ENCODE measurements at regions not wholly inside any gene's neighbourhood (a gene's known extent, or its start where the extent isn't known, plus 50 kb on each side); places are given as distances from the start of the nearest gene placed in this dataset.

GRCh38 chr16:87185308-87185707 is 131.9 kb downstream of the C16orf95 start:
- intact Hi-C loops (cut with DNase I) = no loop called here
- no peak for TF ChIP-seq CTCF (IDR thresholded peaks at IDR 0.05)
- H3K4me1 ChIP-seq = no peaks in the 10 kb centered on the region
- H3K36me3 ChIP-seq = no peaks in the 10 kb centered on the region
- H3K4me3 ChIP-seq = no peak overlapping the region
- H3K27ac ChIP-seq = no peak overlapping the region
- ATAC-seq (no peak), DNase-seq (no peak)
- no peaks in the 10 kb centered on the region for H3K27me3 ChIP-seq (ENCODE audit: low read depth)
- H3K9me3 ChIP-seq = peaks cover 12% of the 10 kb centered on the region

GRCh38 chr16:87185983-87186382 is 131.2 kb downstream of the C16orf95 start:
- peaks cover 18% of the 10 kb centered on the region for H3K9me3 ChIP-seq
- H3K4me1 ChIP-seq = no peaks in the 10 kb centered on the region
- no peak overlapping the region for H3K27ac ChIP-seq
- TF ChIP-seq CTCF (IDR thresholded peaks at IDR 0.05) = no peak
- H3K36me3 ChIP-seq = no peaks in the 10 kb centered on the region
- no peaks in the 10 kb centered on the region for H3K27me3 ChIP-seq (ENCODE audit: low read depth)
- H3K4me3 ChIP-seq = no peak overlapping the region
- no peak for ATAC-seq
- no peak for DNase-seq
- intact Hi-C loops (cut with DNase I) = no loop called here

- DNase-seq = no peak
Measured at GRCh38 chr16:87186446-87186845, 130.7 kb downstream of the C16orf95 start.

GRCh38 chr16:87186876-87187533 is 130.2 kb downstream of the C16orf95 start:
- DNase-seq = no peak
- intact Hi-C loops (cut with DNase I) = no loop called here
- Histone ChIP-seq H3K27ac (no peak overlapping the region), H3K36me3 (no peaks in the 10 kb centered on the region), H3K9me3 (peaks cover 18% of the 10 kb centered on the region), H3K4me3 (no peak overlapping the region), H3K27me3 (ENCODE audit: low read depth) (no peaks in the 10 kb centered on the region), H3K4me1 (no peaks in the 10 kb centered on the region)
- no peak for TF ChIP-seq CTCF (IDR thresholded peaks at IDR 0.05)
- ATAC-seq = no peak

More at GRCh38 chr16:87186446-87186845, 130.7 kb downstream of the C16orf95 start:
- Histone ChIP-seq H3K27me3 (ENCODE audit: low read depth) (no peaks in the 10 kb centered on the region), H3K27ac (no peak overlapping the region), H3K9me3 (peaks cover 18% of the 10 kb centered on the region), H3K4me3 (no peak overlapping the region), H3K36me3 (no peaks in the 10 kb centered on the region), H3K4me1 (no peaks in the 10 kb centered on the region)
- intact Hi-C loops (cut with DNase I) = no loop called here
- no peak for ATAC-seq
- TF ChIP-seq CTCF (IDR thresholded peaks at IDR 0.05) = no peak

GRCh38 chr16:87188104-87188503 is 129.1 kb downstream of the C16orf95 start:
- Histone ChIP-seq H3K36me3 (no peaks in the 10 kb centered on the region), H3K9me3 (peaks cover 18% of the 10 kb centered on the region), H3K27me3 (ENCODE audit: low read depth) (no peaks in the 10 kb centered on the region), H3K4me1 (no peaks in the 10 kb centered on the region), H3K4me3 (no peak overlapping the region), H3K27ac (no peak overlapping the region)
- ATAC-seq = no peak
- TF ChIP-seq CTCF (IDR thresholded peaks at IDR 0.05) = no peak
- no peak for DNase-seq
- intact Hi-C loops (cut with DNase I) = no loop called here
